ENCODE measurements at regions not wholly inside any gene's neighbourhood (a gene's known extent, or its start where the extent isn't known, plus 50 kb on each side); places are given as distances from the start of the nearest gene placed in this dataset.

DNA sequence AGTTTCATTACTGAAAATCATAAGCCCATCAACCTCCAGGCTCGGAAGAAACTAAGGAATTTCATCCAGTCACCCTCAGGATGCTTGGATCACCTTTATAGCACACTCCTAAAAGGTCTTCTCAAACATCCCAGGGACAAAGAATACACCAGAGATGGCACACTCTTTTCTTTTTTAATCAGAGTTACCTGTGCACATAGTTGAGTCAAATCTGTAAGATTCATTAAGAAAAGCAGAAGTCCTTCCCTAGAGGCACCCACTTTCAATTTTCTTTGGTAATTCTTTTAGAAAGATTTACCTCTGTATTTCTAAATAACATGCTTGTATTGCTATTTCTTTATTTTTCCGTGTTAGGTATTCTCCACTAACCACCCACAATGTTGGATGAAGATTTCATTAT, 50.6 kb upstream of the IL6 start:
- TF ChIP-seq CTCF (IDR thresholded peaks at IDR 0.05; ENCODE audit: insufficient read depth, low read depth, low read length) = no peak
- no peaks in the 10 kb centered on the region for H3K36me3 ChIP-seq (ENCODE audit: control insufficient read depth, insufficient read depth, low read length)
- CTCF ChIA-PET = no interaction called here
- no peak for DNase-seq (ENCODE audit: low read depth)
- no peak overlapping the region for H3K4me3 ChIP-seq (ENCODE audit: low read depth, low read length)
- POLR2A ChIA-PET = no interaction called here
- no peaks in the 10 kb centered on the region for H3K27me3 ChIP-seq (ENCODE audit: control insufficient read depth, insufficient read depth, low read length)

DNA sequence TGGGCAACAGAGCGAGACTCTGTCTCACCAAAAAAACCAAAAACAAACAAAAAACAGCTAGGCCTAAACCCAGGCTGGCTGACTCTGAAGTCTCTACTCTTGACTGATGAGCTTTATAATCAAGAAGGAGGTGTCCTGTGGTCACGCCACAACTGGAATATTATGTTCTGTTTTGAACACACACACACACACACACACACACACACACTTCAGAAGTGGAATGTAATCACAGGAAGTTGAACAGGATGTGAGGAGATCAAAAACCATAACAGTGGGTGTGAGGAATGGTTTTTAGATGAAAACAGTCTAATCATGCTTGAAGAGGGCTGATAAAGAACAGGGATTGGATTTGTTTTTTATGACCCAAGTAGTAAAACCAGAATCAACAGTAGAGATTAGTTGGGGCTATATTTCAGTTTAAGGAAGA, 51.1 kb upstream of the IL6 start:
- POLR2A ChIA-PET = no interaction called here
- DNase-seq (ENCODE audit: low read depth) = no peak
- Histone ChIP-seq H3K36me3 (ENCODE audit: control insufficient read depth, insufficient read depth, low read length) (no peaks in the 10 kb centered on the region), H3K4me3 (ENCODE audit: low read depth, low read length) (no peak overlapping the region), H3K27me3 (ENCODE audit: control insufficient read depth, insufficient read depth, low read length) (no peaks in the 10 kb centered on the region)
- CTCF ChIA-PET = no interaction called here
- no peak for TF ChIP-seq CTCF (IDR thresholded peaks at IDR 0.05; ENCODE audit: insufficient read depth, low read depth, low read length)

DNA sequence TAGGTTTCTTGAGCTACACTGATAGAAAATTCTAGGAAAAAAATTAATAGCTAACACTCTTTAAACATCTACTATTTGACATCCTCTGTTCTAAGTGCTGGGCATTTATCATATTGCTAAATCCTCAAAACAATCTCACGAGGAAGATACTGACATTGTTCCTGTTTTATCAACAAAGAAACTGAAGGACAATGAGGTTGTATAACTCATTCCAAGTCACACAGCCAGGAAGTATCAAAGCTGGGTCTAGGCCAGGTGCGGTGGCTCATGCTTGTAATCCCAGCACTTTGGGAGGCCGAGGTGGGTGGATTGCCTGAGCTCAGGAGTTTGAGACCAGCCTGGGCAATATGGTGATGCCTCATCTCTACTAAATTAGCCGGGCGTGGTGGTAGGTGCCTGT, 51.6 kb upstream of the IL6 start:
- DNase-seq (ENCODE audit: low read depth) = no peak
- TF ChIP-seq CTCF (IDR thresholded peaks at IDR 0.05; ENCODE audit: insufficient read depth, low read depth, low read length) = no peak
- POLR2A ChIA-PET = no interaction called here
- Histone ChIP-seq H3K27me3 (ENCODE audit: control insufficient read depth, insufficient read depth, low read length) (no peaks in the 10 kb centered on the region), H3K36me3 (ENCODE audit: control insufficient read depth, insufficient read depth, low read length) (no peaks in the 10 kb centered on the region), H3K4me3 (ENCODE audit: low read depth, low read length) (no peak overlapping the region)
- CTCF ChIA-PET = no interaction called here

- no peak for TF ChIP-seq CTCF (IDR thresholded peaks at IDR 0.05; ENCODE audit: insufficient read depth, low read depth, low read length)
- H3K4me3 ChIP-seq (ENCODE audit: low read depth, low read length) = no peak overlapping the region
- no peaks in the 10 kb centered on the region for H3K27me3 ChIP-seq (ENCODE audit: control insufficient read depth, insufficient read depth, low read length)
- DNase-seq (ENCODE audit: low read depth) = no peak
- POLR2A ChIA-PET = no interaction called here
- CTCF ChIA-PET = no interaction called here
- no peaks in the 10 kb centered on the region for H3K36me3 ChIP-seq (ENCODE audit: control insufficient read depth, insufficient read depth, low read length)
These were observed 53.9 kb upstream of the IL6 start for GRCh38 chr7:22672846-22673680.

GRCh38 chr7:22671177-22671879, 55.7 kb upstream of the IL6 start:
- peak; percentile 22 for DNase-seq (ENCODE audit: low read depth)
- POLR2A ChIA-PET = no interaction called here
- CTCF ChIA-PET = interaction anchor here (0.8 to 2.1 kb wide), 3 partner anchors 56 to 112 kb away, joined by 3 to 4 read pairs (median 4); partner anchors contain the start of gene IL6

More at GRCh38 chr7:22671177-22671879, 55.7 kb upstream of the IL6 start:
- no peak for TF ChIP-seq CTCF (IDR thresholded peaks at IDR 0.05; ENCODE audit: insufficient read depth, low read depth, low read length)
- Histone ChIP-seq H3K4me3 (ENCODE audit: low read depth, low read length) (no peak overlapping the region), H3K27me3 (ENCODE audit: control insufficient read depth, insufficient read depth, low read length) (no peaks in the 10 kb centered on the region), H3K36me3 (ENCODE audit: control insufficient read depth, insufficient read depth, low read length) (no peaks in the 10 kb centered on the region)

All from BJ (cell line).